DMS153 (cell line): ENCODE measurements at regions not wholly inside any gene's neighbourhood (a gene's known extent, or its start where the extent isn't known, plus 50 kb on each side); places are given as distances from the start of the nearest gene placed in this dataset.
"Not testable (repeated sequence)": the region's sequence is repeated elsewhere in the genome, so short reads cannot be mapped to it uniquely, and the experiment has no call there.

Source experiments
- DNase-seq: peaks from one replicate; lab custom pipeline; 2025; lab: John Stamatoyannopoulos, UW

DNA sequence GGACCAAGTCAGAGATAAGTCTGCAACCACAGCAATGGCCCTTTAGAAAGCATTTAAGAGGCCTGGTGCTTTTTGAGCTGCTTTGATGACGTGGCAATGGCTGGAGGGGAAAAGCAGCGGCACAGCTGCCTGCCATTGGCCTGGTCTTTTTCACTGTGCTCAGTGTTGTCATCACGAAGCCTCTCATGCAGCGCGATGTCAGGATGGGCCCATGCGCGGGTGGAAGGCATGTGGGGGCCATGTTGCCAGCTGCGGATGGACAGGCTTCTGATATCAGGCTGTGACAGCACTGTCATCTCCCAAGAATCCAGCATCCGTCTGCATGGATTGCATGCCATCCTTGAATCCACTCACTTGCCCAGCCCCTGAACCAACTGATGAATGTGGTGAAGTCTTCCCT, 204.5 kb downstream of the ACKR3 start:
- DNase-seq, result no peak

DNA sequence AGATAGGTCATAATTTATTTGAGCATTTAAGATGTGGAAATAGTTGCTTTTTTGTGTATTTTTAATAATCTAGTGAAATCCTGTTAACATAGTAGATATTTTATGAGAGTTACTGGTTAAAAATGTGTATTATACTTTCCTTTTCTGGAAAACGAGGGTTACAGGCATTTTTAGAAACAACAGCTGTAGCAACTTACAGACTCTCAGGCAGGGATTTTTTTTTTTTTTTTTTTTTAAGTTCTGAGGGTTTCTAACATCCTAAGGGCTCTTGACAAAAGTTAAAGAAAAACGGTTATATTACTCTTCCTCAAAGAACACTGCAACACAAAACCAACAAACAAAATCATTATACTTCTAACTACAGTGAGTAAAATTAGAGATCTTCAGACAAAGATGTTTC, 205.9 kb downstream of the ACKR3 start:
- DNase-seq, result no peak

DNA sequence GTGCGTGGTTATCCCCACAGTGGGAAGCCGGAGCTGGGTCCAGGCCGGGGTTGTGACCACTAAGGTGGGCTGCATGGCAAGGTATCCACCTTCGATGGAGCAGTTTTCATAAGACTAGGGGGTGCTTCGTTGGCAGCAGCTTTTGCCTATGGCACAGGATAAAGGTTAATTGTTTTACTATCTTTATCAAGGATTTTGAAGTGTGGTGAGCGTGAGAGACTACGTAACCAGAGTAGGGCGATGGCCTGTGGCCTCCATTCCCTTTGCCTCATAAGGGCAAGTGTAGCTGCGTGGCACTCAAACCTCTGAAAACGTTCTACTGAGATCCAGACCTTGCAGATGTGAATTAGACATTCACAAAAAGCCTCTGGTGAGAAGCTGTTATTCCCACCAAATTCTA, 206.6 kb downstream of the ACKR3 start:
- DNase-seq, result no peak

DNA sequence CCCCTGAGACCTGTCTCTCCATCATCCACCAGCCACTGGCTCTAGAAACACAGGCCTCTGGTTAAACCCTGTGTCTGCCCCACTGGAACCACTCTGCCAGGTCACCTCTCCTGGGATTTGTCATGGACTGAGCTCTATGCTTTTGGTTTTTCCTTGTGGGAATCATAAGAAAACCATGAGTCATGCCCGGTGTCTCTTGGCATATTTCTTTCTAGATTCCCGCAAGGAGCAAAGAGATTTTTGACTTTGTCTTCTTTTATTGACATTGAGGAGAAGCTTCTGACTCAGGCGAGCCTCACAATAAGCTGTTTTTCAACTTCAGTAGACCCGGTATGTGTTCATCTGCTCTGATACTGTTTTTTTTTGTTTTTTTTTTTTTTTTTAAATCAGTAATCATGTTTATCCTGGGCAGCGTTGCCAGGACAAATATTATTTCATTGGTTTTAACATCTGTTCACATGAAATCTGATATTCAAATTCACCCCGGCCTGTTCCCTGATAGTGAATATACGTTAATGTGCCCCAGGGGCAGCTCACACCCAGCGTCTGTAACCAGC, 207.1 kb downstream of the ACKR3 start:
- no peak for DNase-seq

DNA sequence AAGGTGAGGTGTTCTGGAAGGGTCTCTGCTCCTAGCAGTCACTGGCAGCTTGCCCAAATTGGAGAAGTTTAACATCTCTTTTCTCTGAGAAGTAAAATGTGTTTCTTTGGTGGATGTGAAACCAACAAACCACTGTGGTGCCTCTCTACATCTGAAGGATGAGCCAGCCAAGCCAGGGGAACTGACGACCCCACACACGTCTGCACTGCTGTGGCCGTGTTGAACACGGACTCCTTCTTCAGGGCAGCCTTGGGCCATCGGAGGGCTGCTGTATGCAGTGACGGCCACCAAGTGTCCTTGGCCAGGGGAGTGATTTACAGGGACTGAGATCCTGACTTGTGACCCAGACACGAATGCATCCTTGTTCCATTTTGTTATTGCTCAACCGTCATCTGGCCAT, 207.8 kb downstream of the ACKR3 start:
- no peak for DNase-seq

DNA sequence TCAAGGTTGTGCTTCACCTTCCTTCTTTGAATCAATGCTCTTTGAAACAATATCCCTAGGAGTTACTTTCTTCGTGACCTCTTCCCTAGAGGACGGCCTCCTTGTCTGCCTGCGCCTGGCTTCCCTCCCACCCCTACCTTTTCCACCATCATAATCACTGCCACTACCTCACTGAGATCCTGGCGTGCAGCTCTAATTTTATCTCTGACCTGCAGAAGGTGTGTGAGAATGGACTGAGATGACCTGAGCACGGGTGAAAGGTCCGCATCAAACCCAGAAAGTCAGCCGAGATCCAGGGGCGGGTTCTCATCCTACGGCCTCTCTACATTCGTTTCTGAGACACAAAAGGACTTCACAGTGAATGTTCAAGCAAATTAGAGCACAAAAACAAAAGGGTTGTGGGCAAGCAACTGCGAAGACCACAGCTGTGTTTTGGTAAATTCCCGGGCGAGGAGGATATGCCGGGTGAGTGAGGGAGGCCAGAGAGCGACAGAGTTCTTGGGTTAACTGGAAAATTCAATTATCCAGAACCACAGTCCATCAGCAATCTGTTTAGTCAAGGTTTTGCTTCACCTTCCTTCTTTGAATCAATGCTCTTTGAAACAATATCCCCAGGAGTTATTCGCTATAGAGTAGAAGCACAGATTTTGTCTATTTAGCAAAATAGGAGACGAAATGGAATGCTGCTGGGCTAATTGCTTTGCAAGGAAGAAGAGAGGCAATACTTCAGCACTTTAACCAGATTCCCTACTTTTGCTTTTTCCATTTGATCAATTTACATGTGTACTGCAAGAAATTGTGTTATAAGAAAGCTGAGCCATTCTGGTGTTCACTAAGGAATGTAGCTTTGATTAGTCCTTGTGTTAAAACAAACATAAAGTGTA, 212.6 kb downstream of the ACKR3 start:
- no peak for DNase-seq

DNA sequence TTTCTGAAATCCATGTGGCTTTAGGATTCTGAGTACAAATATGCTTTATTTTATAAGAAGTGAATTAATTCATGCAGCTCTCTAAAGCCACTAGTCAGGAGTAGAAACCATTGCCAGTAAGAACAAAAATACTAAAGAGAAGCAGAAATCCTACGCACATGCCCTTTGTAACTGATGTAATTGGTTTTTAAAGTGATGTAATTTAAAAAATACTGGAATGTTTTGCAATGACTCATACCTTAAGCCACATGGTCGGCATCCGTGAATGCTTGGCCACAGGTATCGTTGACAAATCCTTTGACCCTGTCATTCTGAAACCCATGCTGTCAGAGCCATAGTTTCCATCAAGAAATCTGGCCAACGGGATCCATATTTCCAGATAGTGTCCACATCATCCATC, 213.3 kb downstream of the ACKR3 start:
- no peak for DNase-seq

DNA sequence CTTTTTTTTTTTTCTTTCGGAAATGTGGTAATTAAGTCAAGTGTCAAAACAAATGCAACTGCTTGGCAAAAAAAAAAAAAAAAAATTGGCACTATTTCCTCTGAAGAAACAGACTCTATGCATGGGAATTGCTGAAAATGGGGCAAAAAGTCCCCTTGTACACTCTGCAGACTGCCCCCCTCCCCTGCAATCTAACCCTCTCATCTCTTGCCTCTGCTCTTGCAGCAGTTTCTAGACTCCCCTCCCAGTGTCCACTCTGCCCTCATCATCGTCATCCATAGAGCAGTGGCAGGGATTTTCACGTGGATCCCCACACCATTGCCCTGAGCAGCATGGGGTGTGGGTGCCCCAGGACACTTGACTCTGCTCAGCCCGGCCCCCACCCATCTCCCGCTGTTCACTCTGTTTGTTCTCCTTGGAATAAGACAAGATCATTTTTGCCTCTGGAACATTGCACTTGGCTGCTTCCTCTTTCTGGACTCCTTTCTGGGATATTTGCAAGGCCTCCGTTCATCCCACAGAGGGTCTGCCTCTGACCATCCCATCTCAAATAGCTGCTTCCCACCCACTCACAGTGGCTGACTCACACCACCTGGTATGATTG, 213.9 kb downstream of the ACKR3 start:
- DNase-seq, result no peak

DNA sequence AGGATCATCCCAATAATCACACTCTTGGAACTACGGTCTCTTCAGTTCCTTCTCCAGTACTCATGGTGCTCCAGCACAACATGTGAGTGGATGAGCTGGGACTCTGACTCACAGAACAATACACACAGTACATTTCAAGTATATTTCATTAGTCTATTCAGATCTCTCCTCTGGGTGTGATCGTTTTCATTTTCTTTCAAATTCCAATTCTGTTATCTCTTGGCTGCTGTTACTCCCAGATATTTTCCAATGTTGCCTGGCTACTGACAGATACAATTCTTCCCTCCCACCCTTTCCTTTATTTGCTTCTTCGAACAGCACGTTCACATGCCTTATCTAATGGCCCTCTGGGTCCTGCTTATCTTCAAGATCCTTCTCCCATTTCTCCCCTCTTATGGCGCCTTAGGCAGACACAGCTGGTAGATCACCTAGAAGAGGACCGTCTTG, 216.0 kb downstream of the ACKR3 start:
- DNase-seq, result no peak

DNA sequence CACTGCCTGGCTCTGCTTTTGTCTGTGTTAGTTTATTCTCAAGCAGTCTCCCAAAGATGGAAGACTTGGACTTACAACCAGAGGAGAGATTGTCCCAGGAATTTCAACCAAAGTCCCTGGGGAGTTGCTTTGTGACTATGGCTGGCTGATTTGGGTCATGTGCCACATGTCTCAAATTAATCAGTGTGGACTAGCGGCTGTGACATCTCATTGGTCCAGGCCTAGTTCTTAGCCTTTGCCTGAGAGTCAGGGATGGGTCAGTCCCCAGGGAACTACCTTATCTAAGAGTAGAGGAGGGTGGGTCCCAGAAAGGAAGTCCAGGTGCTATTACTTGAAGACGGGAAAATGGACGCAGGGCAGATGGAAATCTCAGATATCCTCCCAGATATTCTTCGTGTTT, 217.1 kb downstream of the ACKR3 start:
- no peak for DNase-seq

DNA sequence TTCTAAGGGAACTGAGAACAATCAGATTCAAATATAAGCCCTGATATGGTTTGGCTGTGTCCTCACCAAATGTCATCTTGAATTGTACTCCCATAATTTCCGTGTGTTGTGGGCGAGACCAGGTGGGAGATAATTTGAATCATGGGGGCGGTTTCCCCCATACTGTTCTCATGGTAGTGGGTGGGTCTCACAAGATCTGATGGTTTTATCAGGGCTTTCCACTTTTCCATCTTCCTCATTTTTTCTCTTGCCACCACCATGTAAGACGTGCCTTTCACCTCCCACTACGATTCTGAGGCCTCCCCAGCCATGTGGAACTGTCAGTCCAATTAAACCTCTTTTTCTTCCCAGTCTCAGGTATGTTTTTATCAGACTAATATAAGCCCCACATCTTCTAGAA, 217.8 kb downstream of the ACKR3 start:
- DNase-seq, result not testable (repeated sequence)

DNA sequence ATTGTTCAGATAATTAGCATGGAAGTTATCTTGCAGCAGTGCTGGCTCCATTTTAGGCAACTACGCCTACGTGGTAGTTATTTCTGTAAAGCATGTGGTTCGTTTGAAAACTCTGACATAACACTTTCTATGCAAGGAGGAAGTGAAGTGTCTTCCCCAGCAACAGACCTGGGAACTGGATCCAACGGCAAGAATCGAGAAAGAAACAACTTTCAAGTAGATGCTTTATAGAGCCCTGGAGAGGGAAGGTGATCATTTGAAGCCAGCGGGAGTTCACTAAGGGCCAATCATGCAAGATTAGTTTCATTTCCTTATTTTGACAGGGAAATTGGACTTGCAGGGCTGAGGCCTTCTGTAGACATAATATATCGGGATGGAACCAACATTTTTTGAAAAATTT, 218.3 kb downstream of the ACKR3 start:
- DNase-seq, result no peak

DNA sequence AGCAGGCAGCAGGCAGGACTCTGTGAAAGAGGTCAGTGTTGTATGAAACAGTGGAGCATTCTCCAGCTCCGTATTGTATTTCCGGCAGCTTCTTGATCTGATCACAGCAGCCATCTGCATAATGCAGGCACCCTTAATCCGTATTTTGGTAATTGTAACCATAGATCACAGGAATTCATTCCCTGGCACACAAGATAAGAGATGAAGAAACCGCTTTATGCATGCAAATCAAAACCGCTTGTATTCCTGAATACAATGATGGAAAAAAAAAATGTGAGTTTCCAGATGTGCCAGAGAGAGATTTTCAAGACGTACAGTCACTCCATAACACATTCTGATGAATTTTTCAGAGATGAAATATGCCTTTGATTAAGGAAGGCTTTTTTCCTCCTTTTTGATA, 221.3 kb downstream of the ACKR3 start:
- DNase-seq, result no peak

DNA sequence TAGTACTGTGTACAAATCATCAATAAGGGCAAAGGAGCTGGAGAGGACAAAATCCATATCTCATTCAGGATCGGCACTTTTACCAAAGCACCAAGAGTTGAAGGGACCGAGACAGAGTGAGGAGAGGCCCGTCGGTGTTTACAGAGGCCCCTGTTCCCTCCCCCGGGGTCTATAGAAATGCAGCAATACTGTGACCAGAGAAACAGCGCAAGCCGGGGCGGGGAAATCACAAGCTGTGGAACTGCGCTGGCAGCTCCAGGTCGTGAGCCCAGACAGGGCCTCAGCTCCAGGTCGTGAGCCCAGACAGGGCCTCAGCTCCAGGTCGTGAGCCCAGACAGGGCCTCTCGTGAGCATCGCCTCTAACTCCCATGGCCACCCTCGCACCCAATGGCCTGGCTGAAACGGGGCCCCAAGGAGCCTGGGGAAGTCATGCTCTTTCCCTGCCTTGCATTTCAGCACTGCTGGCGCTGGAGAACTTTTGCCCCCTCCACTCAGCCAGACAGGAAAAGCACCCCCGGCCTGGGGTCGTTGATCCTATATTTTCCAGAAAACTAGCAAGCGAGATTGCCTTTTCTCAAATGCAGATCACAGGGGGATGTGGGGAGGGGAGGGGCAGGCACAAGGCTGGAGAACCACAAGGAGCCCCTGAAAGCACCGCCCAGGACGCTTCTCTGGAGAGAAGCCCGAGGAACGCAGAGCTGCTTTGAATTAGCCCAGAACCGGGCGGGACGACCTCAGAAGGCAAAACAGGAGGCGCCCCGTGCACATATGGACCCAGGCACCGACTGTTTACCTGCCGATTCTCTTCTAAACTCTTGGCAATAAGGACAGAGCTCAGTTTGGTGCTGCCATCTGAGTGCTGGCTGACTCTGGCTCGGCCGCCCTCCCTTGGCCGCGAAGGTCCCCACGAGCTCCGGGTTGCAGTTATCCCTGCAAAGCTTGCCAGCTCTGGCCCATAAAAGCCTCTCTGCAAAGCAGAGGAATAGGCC, 223.7 kb downstream of the ACKR3 start:
- no peak for DNase-seq

DNA sequence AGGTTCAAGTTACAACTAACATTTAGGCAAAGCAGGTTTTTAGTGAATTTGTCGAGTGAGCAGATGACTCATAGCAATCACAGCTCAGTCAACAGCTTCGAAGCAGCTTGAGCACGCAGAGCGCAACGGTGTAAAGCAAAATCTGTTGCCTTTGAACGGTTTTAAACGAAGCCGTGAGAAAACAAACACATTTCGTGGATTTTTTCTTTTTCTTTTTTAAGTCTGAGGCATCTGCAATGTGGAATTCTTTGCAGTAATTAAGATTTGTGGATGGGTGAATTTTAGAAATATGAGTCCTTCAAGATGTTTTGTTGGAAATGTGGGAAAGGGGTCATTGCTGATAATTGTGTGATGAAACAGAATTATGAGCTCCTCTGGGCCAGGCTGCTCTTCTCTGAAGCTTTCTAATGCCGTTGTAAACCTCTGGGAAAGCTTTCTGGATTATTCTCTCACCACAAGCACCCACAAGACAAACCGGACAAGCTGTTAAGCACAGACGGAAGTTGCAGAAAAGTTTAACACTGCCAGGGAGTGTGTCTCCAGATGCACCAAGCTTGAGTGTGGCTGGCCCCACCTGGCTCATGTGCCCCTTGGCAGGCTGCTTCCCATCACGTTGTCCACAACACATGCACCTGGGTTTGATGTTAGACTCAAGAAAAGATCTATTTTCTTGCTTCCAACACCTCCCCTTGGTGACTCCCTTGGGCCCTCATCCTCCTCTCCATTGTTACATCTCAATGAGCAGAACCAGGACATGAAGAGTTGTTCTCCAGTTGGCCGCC, 224.7 kb downstream of the ACKR3 start:
- DNase-seq, result no peak

DNA sequence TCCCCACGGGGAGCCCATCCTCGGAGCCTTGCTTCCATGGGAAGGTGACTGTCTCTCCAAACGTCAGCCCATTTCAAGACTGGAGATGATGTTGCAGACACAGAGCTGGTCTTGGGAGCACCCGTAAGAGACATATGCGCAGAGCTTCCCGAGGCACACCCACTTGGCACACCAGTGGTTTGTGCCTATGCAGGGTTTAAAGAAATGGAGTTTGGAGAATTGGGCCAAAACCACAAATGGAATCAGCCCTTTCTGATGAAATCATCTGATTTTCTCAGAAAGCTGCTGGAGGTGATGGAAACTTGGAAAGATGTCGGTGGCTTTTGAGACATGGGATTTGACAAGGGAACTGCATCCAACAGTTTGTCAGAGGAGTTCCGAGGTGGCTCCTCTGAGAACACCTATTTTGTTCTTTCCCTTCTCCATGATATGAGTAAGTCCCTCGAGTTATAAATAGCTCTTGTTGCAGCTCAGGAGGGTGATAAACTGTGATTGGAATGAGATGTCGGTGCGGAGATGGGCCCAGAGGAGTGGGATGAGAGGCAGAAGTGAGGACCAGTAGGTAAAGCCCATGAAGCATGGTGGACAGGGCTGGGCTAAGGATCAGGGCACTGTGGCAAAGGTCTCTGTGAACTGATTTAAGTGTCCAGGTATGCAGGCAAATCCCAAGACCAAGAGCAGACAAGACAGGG, 225.7 kb downstream of the ACKR3 start:
- DNase-seq, result no peak

DNA sequence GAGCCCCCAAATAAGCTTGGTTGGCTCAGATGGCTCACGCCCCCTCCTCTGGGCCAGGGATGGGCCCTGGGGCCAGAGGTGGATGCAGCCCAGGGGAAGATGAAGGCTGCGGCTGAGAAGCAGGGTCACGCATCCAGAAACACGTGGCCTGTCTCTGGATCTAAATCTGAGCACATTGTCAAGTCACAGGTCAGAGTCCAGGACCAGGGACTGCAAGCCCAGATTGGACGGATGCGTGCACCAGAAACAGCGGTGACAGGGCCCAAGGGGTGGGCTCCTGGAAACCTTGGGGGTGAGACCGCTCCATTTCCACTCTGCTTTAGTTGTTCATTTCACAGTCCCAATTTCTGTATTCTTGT, 226.2 kb downstream of the ACKR3 start:
- DNase-seq, result no peak

DNA sequence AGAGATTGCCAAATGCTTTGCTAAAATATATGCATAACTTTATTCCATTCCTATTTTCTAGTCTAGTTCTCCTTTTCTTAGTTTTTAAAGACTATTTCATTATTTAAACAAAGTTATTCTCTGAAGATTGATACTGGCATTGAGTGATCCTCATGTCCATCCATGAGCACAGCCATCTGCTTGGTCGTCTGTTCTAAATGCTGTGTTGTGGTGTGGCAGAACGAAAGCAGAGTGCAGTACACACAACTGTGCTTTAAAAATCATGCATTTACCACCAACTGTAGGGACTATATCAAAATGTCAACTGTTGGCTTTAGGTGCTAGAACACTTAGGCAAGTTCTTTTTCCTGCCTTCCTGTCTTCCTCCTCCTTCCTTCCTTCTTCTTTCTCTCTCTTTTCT, 226.6 kb downstream of the ACKR3 start:
- no peak for DNase-seq

DNA sequence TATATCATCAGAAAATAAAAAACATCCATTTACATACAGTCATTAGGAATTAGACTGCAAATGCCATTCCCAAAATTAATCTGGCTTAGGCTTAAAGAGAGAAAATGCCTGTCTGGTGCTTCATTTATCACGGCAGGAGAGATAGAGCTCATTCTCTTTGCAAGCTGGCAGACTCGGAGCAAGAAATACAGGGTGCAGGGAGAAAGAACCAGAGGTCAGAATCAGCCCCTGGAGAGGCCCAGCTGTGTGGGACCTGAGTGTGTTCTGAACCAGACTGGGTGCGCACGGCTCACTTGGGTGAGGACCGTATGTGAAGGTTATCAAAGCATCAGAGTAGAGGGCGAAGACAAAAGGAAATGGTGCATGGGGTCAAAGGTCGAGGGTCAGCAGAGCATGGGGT, 227.8 kb downstream of the ACKR3 start:
- DNase-seq, result no peak

DNA sequence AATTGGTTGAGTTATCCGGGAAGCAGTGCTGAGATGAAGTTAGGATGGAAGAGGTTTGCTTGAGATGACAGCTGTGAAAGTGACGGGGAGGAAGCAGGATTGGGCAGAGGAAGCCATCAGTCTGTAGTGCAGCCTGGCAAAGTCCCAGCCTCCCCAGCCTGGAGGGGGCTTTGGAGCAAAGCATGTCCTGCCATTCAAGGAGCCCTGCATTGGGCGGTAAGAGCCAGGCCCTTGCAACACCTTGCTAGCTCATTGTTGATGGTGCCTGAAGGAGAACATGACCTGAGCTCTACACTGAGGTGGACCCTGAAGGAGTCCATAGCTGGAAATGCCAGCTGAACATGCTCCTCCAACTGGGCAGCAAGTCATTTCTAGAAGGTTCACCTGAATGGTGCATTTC, 228.9 kb downstream of the ACKR3 start:
- DNase-seq, result no peak
